NCI-H128 (cell line): ENCODE measurements at regions not wholly inside any gene's neighbourhood (a gene's known extent, or its start where the extent isn't known, plus 50 kb on each side); places are given as distances from the start of the nearest gene placed in this dataset.

Experiments used
- DNase-seq: peaks from one replicate; lab custom pipeline; 2025; ENCODE audit not compliant: unreplicated experiment; lab: John Stamatoyannopoulos, UW

DNA sequence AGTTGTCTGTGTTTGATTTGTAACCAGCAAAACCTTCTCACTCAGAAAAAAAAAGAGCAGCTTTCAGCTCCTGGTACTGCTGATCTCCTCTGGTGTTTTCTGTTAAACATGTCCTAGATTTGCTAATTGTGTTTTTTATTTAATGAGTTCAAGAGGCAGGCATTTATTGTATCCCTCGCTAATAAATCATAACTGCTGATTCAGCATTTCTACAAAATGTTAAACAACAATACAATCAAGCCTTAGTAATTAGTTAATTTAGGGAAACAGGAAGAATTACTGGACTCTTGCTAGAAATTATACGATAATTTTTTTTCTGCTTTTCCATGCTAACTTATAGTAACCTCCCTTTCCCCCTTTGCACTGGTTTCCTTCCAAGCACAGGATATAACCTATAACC lies 66.8 kb upstream of the NRP1 start:
- DNase-seq, result no peak

DNA sequence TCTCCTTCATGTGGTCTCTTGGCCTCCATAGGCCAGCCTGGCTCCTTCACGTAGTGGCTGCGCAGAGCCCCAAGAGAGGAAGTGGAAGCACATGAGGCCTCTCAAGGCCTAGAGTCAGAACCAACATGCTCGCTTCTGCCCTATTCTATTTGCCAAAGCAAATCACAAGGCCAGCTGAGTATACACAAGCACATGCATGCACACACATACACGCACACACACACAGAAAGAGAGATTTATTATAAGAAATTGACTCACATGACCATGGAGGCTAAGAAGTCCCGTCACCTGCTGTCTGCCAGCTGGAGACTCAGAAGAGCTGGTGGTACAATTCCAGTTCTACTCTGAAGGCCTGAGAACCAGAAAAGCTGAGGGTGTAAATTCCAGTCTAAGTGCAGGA lies 64.3 kb upstream of the NRP1 start:
- DNase-seq, result no peak

DNA sequence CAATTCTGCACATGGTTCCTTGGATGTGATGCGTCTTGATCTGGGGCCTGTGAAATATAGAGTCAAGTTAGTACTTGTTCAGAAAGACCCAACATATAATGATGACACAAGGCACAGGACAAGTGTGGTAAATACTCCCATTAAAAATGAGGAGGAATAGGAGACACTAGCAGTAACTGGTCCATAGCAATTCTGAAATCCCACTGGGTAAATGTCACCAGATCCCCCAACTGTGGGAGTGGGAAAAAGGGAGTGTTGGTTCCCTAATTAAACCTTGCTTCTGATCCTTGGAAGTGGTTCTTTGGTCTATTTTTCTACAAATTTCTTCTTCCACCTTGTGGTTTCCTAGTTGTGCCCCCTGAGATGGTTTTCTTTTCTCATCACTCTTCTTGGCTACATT lies 62.5 kb upstream of the NRP1 start:
- DNase-seq, result no peak

DNA sequence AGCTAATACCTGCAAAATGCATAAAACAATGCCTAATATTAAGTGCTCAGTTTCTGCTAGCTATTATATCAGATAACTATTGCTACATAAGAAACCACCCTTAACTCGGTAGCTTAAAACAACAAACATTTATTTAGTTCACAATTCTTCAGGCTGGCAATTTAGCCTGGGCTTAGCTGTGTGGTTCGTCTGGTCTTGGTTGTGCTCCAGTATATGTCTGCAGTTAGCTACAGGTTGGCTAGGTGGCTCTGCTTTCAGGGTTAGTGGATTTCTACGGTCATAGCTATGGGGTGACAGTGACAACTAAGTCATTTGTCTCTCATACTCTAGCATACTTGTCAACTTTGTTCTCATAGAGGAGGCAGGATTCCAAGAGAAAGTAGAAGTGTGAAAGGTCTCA lies 61.8 kb upstream of the NRP1 start:
- DNase-seq, result no peak

DNA sequence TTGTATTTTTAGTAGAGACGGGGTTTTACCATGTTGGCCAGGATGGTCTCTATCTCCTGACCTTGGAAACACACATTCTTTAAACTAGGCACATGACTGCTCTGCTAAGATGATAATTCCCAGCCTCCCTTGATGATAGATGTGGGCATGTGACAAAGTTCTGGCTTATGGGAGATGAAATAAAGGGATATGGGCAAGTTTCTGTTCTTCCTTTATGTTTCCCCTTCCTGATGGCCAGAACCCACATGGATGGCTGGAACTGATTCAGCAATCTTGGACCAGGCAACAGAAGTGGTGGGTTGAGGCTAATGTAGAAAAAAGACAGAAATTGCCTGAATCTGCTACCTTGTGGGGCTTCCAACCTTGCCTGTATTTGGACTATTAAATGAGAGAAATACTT lies 60.7 kb upstream of the NRP1 start:
- no peak for DNase-seq

DNA sequence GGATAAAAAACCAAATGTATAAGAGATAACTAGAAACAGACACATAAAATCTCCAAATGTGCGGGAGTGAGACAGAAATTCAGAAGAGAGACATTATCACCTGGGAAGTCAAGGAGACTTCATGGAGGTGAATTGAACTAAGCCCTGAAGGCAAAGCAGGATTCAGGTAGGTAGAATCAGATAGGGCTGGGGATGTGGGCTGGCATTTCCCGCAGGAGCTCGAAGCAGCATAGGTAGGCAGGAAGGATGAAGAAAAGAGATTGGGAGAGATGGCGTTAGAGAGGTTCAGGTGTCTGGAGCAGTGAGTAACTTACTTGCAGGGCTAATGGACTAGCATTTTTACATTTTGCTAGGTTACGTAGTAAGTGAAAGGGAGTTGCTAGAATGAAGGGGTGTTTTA lies 58.2 kb upstream of the NRP1 start:
- DNase-seq, result no peak

DNA sequence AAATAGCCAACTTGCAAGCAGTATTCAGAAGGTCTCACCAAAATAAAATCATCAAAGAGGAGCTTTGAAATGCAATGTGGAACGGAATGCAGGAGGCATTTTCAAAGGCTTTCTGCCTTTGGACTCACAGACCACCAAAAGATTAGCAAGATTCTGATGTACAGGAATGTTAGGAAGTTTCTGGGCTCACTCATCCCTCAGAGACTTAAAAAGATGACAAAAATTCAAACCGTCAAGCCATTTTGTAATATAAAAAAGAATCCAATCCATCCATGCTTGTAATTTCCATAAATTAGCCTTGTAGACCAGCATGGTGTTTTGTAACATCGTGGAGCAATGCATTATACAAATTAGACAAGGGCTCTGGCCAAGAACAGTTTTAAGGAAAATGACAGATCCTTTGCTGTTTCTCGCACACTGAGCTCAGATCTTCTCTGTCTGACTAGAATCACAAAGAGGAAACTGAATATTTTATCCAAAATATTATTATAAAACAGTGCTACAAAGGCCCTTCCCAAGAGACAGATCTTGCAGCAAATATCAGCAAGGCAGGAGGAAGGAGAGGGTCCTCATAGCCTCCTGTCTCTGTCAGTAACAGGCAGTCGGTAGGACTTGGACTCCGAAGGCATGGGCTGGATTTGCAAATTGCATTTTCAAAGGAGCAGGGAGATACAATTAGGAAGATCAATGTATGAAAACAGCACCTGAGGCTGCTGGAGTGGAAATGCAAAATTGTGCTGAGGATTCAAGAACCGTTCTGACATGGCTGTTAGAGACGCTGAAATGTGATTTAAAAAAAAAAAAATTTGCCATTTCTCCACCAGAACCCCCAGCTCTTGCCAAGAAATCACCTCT lies 57.4 kb upstream of the NRP1 start:
- no peak for DNase-seq

DNA sequence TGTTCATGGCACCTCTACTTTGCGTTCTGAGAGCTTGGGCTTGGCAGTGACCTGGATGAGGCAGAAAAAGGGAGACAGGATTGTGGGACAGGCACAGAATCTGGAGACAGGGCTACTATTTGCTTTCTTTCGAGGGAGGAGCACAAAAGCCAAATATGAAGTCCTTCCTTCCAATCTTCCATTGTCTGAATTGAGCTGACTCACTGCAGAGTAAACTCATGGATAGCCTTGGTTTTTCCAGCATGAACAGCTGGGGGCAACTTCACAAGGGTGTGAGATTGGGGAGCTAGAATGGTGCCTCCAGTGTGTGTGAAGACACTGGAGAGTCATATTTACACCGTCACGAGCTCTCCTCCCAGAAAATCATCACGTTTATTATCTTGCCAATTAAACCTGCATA lies 55.6 kb upstream of the NRP1 start:
- no peak for DNase-seq

DNA sequence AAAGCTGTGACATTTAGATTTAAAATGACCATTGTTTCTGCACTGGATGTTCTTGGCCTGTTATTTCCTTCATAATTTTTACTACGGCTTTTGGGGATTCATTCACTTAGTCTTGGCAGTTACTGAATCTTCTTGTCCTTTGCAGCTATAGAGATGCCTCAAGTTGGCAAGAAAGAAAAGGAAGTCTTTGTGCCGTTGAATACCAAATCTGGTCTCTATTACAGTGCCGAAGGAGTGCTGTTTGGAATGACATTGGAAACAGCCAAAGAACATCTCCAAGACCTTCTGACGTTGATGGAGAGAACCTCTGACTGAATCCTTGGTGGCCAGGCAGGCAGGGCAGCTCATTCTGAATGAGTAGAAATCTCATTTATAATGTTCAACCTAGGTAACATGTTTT lies 54.3 kb upstream of the NRP1 start:
- no peak for DNase-seq

DNA sequence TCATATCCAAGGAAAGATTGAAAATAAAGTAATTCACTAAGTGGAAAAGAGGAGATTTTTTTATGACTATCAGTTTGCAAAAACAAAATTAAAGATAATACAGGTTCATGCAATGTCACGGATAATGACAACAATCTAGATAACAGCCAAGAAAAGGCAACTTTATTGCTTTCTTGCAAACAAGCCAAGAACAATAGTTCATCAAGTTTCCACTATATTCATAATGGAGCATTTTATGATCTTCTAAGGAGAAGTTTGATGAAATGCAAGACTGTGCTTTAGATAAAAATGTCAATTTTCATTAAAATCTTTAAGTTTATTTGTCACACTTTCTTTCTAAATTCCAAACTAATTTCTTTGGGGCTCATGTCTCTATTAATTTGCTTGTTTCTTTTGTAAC lies 53.9 kb upstream of the NRP1 start:
- DNase-seq, result no peak

DNA sequence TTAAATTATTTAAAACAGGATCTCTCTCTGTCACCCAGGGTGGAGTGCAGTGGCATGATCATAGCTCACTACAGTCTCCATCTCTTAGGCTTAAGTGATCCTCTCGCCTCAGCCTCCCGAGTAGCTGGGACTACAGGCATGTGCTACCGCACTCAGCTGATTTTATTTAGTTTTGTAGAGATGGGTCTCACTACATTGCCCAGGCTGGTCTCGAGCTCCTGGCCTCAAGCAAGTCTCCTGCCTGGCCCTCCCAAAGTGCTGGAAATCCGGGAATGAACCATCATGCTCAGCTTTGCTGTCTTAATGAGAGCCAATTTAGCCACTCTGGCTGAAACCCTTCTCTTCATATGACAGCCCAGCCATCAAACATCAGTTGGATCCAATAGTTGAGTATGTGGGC lies 53.3 kb upstream of the NRP1 start:
- no peak for DNase-seq

DNA sequence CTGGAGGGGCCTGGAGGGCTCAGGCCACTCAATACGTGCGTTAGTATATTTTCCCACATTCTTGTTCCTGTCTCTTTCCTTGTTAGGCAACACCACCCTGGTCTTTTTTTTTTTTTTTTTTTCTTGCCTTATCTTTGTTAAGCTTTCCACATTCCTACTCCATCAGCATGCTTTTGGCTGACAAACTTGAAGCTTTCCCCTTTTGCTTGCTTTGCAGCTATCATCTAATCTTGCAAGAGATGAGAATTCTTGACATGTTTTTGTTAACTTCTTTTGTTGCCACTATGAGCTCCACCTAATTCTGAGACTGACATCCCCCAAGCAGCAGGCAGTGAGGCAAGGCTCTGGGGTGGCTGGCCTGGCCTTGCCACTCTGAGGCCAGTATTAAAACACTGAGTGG lies 52.5 kb upstream of the NRP1 start:
- no peak for DNase-seq

DNA sequence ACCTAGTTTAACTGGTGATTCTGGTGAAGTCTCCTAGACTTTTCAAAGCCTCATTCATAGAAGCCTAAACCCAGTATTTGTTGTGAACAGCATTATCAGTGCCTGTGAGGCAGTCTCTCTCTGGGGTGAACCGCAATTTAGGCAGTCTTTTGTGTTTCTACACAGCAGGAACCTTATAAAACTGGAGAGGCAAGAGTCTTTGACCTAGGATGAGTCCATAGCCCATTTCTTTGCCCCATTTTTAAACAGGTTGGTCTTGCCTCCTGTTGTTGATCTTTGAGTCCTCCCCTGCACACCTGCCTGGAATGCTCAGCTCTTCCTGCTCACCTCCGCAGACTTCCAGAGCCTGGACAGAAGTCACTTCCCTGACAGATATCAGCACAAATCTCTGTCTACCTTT lies 51.2 kb upstream of the NRP1 start:
- DNase-seq, result no peak

DNA sequence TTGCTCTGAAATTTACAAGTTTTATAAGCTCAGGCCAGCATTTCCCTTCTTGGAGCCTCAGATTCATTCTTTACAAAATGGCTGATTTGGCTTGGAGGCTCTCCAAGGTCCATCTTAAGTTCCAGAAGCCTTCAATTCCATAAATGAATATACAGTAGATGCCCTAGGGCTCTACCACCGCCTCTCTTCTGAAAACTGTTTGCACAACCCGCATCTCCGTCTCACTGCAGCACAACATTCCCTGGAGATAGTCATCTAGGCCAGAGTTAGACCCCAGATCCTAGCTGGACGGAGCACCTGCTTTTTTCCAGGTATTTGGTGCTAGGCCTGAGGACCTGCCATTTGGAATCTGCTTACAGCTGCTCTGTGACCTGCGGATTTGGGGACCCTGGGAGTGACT lies 50.5 kb upstream of the NRP1 start:
- no peak for DNase-seq
